RCC 7860 (cell line): ENCODE measurements at regions not wholly inside any gene's neighbourhood (a gene's known extent, or its start where the extent isn't known, plus 50 kb on each side); places are given as distances from the start of the nearest gene placed in this dataset.
A peak's percentile ranks its signal among the peaks of the same experiment; 100 is the strongest.

Experiments
- DNase-seq: peaks from one replicate; pipeline ENCODE4 v3.0.0-alpha.2; 2015; ENCODE audit warnings: low spot score
- FAIRE-seq: peaks from 2 replicates; lab custom pipeline; 2012; peaks lifted over from hg19 to GRCh38; lab: Jason Lieb, UNC

- DNase-seq (no peak), FAIRE-seq (no peak)
Measured at GRCh38 chr6:134474955-134475354, 157.0 kb upstream of the SGK1 start.

DNA sequence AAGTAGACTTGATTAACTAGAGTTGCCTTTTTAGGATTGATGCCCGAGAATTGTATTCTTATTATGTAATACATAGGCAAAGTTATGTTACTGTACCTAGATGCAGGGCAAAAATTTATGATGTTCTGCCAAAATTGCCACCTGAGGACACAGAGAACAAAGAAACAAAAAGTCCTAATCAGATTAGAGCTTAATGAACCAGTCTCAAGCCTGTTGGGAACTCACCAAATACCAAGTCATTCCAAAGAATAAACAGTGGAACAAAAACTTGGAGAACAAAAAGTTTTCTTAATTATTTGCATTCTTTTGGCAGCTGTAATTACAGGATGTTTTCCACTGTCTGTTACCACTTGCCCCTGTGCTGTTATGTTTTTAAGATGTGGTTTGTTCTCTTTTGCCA, 154.7 kb upstream of the SGK1 start:
- no peak for DNase-seq
- no peak for FAIRE-seq

GRCh38 chr6:134472046-134472445, 154.1 kb upstream of the SGK1 start:
- no peak for FAIRE-seq
- DNase-seq, result no peak

GRCh38 chr6:134470457-134470975, 152.6 kb upstream of the SGK1 start:
- FAIRE-seq (no peak), DNase-seq (no peak)

- no peak for DNase-seq
- FAIRE-seq, result no peak
Measured at GRCh38 chr6:134469702-134470456, 152.0 kb upstream of the SGK1 start.

DNA sequence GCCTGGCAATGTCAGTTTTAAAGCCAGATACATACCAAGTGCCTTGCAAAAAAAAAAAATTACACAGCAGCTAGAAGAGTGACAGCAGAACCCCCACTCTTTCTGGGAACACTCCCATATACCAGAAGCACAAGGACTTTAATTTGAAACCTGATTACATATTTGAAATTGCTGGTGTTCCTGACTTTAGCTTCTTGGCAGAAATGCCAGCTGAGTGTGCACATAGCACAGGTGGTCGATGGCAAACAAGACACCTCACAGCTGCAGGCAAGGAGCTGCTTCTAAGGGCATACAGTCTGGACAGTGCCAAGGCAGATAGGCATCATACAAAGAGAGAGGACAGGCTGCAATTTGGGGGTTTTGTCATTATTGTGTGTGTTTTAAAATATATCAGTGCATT, 150.7 kb upstream of the SGK1 start:
- DNase-seq, result no peak
- no peak for FAIRE-seq

GRCh38 chr6:134467620-134468019, 149.7 kb upstream of the SGK1 start:
- DNase-seq, result no peak
- no peak for FAIRE-seq

- FAIRE-seq, result no peak
Measured at GRCh38 chr6:134466771-134467525, 149.0 kb upstream of the SGK1 start.

DNA sequence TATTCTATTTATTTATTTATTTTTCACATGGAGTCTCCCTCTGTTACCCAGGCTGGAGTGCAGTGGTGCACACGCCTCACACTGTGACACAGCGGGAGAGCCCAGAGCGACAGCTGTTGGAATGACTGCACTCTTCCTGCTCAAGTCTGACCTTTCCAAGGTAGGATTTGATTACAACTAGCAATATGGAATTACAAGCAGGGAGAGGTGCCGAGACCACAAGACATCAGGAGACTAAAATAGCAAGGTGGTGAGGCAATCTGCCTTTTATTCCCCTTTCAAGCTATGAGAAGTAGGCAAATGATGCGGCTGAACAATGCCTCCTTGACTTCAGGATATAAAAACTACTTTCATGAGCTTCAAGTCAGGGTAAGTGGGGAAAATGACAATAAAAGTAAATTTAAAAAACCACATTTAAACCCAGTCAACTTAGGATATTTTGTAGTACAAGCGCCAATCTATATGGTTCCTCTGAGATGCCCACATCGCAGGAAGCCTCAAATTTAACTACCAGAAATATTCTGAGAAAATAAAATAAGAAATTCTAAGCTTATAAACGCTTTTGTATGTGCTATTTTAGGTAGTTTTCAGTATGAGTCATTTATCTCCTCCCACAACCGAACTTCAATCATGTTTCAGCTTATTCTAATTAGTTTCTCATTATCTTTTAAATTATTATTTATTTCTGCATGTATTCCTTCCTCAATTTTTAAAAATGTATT, 146.9 kb upstream of the SGK1 start:
- FAIRE-seq (peak; percentile 5), DNase-seq (peak; percentile 79)

More at GRCh38 chr6:134466771-134467525, 149.0 kb upstream of the SGK1 start:
- DNase-seq, result no peak

DNA sequence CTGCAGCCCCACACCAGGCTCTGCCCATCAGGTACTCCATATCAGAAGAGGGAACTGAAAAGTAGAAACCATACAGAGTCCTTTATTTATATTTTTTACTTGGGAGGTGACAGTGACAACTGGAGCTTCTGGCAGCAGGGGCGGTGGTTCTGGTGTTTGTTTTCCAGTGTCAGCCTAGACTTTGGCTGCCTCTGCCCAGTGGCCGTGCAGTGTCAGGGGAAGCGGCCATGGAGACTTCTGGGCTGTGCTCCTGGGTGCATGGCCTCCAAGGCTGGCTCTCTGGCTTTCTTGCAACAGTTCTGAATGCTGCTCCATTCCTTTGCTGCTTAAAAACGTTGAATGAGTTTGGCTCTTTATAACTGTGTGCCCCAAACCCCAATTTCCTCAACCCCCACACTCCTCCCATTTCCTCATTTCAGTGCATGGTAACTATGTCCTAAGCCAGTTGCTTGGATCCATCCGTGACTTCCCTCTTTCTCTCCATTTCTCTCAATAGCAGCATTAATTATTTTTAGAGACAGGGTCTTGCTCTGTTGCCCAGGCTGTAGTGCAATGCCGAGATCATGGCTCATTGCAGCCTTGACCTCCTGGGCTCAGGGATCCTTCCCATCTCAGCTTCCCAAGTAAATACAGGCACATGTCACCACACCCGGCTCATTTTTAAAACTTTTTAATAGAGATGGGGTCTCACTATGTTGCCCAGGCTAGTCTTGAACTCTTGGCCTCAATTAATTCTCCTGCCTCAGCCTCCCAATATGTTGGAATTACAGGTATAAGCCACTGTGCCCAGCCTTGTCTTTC, 141.1 kb upstream of the SGK1 start:
- FAIRE-seq, result no peak
- DNase-seq, result no peak

- no peak for FAIRE-seq
Measured at GRCh38 chr6:134457941-134458340, 140.0 kb upstream of the SGK1 start.

GRCh38 chr6:134456226-134456625, 138.3 kb upstream of the SGK1 start:
- no peak for DNase-seq

More at GRCh38 chr6:134457941-134458340, 140.0 kb upstream of the SGK1 start:
- DNase-seq, result no peak

GRCh38 chr6:134455319-134455718, 137.4 kb upstream of the SGK1 start:
- FAIRE-seq, result no peak
- no peak for DNase-seq

More at GRCh38 chr6:134456226-134456625, 138.3 kb upstream of the SGK1 start:
- no peak for FAIRE-seq

DNA sequence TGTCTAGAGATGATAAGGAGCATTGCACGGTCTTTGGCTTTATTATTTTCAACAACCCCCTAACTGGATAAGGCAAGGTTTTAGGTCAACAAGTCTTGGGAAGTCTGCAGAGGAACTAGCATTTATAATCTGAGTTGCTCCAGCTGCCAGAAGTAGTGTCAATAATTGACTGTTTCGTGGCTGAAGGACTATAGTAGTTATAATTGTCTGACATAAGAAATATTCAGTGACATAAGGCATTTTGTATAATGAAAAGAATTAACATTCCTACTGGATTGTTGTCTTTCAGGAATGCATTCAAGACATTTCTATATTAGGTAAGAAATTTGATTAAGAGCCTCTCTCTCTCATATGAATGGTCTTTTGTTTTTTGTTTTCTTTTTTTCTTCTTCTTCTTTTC, 136.9 kb upstream of the SGK1 start:
- no peak for DNase-seq
- no peak for FAIRE-seq

DNA sequence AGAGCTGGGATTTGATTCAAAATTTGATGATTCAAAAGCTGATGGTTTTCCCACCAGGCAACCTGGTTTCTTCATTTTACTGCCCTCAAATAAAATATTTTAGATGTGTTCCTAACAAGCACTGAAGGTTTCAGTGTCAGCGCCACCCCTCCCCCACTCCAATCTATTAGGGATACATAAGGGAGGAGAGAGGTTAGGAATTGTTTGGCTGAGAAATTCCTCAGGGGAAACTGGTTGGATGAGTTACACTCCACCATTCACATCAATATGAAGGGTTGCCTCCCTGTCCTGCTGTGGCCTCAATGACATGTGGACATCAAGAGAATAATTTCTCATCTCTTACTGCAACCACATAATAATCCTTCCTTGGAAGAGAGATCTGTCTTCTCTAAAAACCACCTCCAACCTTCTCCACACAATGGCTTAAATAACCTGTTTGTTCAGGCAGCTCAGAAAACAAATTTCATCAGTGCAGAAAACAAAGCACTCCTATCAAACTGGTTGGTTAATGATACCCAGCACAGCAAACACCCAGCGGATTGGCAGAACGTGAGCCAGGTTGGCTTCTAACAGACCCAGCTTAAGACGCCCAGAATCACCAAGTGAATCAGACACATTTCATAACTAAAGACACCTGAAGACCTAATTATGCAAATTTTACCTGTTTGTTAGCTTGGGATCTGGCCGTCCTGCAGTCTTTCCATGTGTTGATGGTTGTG, 136.0 kb upstream of the SGK1 start:
- FAIRE-seq (no peak), DNase-seq (no peak)

GRCh38 chr6:134452906-134453305, 135.0 kb upstream of the SGK1 start:
- DNase-seq, result no peak
- FAIRE-seq, result no peak

GRCh38 chr6:134451529-134451928, 133.6 kb upstream of the SGK1 start:
- DNase-seq (no peak), FAIRE-seq (no peak)

DNA sequence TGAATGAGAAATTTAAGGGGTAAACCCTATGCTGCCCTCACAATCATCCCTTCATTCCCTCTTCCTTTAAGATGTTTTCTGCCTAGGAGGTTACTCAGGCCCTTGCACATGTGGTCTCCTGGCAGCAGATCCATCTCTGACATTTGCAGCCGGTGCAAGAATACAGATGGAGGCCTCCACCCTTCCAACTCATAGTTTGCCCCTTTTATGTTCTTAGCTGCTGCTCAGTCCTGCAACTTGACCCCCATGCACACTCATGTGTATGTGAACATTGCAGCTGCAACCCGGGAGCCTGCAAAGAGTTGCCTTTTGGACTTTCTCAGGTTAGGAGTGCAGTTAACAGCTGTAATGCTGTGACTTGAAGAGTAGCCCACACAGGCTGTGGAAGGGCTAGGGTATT, 131.9 kb upstream of the SGK1 start:
- no peak for DNase-seq
- no peak for FAIRE-seq

- no peak for DNase-seq
- FAIRE-seq, result no peak
Measured at GRCh38 chr6:134449004-134449403, 131.1 kb upstream of the SGK1 start.

GRCh38 chr6:134447883-134448387, 130.0 kb upstream of the SGK1 start:
- no peak for FAIRE-seq
- DNase-seq, result no peak
